ENCODE measurements at regions not wholly inside any gene's neighbourhood (a gene's known extent, or its start where the extent isn't known, plus 50 kb on each side); places are given as distances from the start of the nearest gene placed in this dataset.
"Not testable (repeated sequence)": the region's sequence is repeated elsewhere in the genome, so short reads cannot be mapped to it uniquely, and the experiment has no call there.

GRCh38 chr4:59553721-59554091, 1646.4 kb upstream of the ADGRL3 start:
- TF ChIP-seq CTCF (IDR thresholded peaks at IDR 0.05): no peak
- no peak for TF ChIP-seq POLR2A (IDR thresholded peaks at IDR 0.05)
- Histone ChIP-seq H3K36me3 (ENCODE audit: low read depth, missing control alignments) (no peaks in the 10 kb centered on the region), H3K27me3 (no peaks in the 10 kb centered on the region), H3K9me3 (no peaks in the 10 kb centered on the region), H3K4me1 (no peaks in the 10 kb centered on the region), H3K4me3 (no peak overlapping the region), H3K27ac (no peak overlapping the region)
- intact Hi-C loops (cut with DNase I; ENCODE audit: low total_unique reads): no loop called here
- DNase-seq: no peak
- 73 to 76% methylated on average over 2 of the region's 2 CpGs for WGBS, 2 donors

GRCh38 chr4:59556191-59556590, 1643.9 kb upstream of the ADGRL3 start:
- H3K27me3 ChIP-seq; DNase-seq; H3K9me3 ChIP-seq; intact Hi-C loops (cut with DNase I; ENCODE audit: low total_unique reads); H3K27ac ChIP-seq; H3K4me3 ChIP-seq; H3K36me3 ChIP-seq (ENCODE audit: low read depth, missing control alignments); H3K4me1 ChIP-seq: not testable (repeated sequence)
- WGBS, 2 donors: 83 to 90% methylated on average over 2 of the region's 2 CpGs

DNA sequence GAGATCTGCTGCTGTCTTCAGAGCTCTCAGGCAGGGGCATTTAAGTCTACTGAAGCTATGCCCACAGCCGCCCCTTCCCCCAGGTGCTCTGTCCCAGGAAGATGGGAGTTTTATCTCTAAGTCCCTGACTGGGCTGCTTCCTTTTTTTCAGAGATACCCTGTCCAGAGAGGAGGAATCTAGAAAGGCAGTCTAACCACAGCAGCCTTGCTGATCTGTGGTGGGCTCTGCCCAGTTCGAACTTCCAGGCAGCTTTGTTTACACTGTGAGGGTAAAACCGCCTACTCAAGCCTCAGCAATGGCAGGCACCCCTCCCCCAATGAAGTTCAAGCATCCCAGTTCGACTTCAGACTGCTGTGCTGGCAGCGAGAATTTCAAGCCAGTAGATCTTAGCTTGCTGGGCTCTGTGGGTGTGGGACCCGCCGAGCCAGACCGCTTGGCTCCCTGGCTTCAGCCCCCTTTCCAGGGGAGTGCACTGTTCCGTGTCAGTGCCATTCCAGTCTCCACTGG, 1639.9 kb upstream of the ADGRL3 start:
- H3K27ac ChIP-seq; H3K4me3 ChIP-seq; H3K27me3 ChIP-seq; DNase-seq; H3K4me1 ChIP-seq; H3K36me3 ChIP-seq (ENCODE audit: low read depth, missing control alignments); H3K9me3 ChIP-seq; intact Hi-C loops (cut with DNase I; ENCODE audit: low total_unique reads): not testable (repeated sequence)
- WGBS, 2 donors: 71 to 100% methylated on average over 1 to 9 of the region's 9 CpGs

DNA sequence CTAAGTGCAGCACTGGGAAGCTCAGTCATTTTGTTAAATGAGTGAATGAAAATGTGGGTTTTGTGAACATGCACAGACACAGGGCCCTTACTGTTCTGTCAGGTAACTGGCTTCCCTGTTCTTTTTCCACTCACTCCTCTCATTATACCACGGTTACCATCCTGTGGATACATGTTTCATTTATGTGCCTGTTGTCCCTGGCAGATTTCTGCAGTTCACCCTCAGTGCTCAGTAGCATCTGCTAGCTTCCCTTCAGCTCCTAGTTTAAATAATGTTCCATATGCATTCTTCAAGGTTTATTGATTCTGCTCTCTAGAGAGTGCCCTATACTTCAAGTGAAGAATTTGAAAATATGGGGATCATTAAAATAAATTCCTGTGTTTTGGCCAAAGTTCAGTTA, 1634.3 kb upstream of the ADGRL3 start:
- H3K36me3 ChIP-seq (ENCODE audit: low read depth, missing control alignments): no peaks in the 10 kb centered on the region
- TF ChIP-seq CTCF (IDR thresholded peaks at IDR 0.05): no peak
- TF ChIP-seq POLR2A (IDR thresholded peaks at IDR 0.05): no peak
- no peak overlapping the region for H3K4me3 ChIP-seq
- H3K27ac ChIP-seq: no peak overlapping the region
- intact Hi-C loops (cut with DNase I; ENCODE audit: low total_unique reads): no loop called here
- no peaks in the 10 kb centered on the region for H3K27me3 ChIP-seq
- no peak for DNase-seq
- 76 to 90% methylated on average over 1 of the region's 1 CpG for WGBS, 2 donors
- no peaks in the 10 kb centered on the region for H3K9me3 ChIP-seq
- H3K4me1 ChIP-seq: no peaks in the 10 kb centered on the region

DNA sequence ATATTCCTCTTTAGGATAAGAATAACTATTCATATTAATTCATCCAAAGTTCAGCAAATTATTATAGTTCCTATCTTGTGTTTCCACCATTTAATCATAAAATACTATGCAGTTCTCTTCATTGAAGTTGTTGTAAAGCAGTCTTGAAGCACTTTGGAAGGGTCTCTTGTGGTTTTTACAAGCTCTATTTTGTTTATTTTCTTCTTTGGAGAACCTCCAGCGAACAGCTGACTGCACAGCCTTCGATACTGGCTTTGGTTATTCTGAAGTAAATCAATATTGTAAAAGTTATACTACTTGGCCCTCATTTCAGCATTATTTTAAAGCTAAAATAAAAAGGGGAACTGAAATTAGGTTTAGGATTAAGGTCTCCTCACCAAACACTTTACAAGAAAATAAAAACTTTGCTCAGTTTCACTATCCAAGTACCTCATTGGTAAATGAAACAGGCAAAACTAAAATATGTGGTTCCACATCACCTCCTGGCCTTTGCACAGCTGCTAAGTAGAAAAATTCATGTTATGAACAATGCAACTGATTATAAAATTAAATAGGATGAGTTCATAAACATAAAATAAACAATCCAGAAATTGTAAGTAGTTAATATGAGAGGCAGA, 1629.2 kb upstream of the ADGRL3 start:
- H3K36me3 ChIP-seq (ENCODE audit: low read depth, missing control alignments): no peaks in the 10 kb centered on the region
- H3K9me3 ChIP-seq: no peaks in the 10 kb centered on the region
- no peaks in the 10 kb centered on the region for H3K4me1 ChIP-seq
- no peak overlapping the region for H3K4me3 ChIP-seq
- DNase-seq: no peak
- intact Hi-C loops (cut with DNase I; ENCODE audit: low total_unique reads): no loop called here
- H3K27me3 ChIP-seq: no peaks in the 10 kb centered on the region
- TF ChIP-seq CTCF (IDR thresholded peaks at IDR 0.05) (no peak), POLR2A (IDR thresholded peaks at IDR 0.05) (no peak)
- H3K27ac ChIP-seq: no peak overlapping the region
- 60 to 68% methylated on average over 2 of the region's 2 CpGs for WGBS, 2 donors

DNA sequence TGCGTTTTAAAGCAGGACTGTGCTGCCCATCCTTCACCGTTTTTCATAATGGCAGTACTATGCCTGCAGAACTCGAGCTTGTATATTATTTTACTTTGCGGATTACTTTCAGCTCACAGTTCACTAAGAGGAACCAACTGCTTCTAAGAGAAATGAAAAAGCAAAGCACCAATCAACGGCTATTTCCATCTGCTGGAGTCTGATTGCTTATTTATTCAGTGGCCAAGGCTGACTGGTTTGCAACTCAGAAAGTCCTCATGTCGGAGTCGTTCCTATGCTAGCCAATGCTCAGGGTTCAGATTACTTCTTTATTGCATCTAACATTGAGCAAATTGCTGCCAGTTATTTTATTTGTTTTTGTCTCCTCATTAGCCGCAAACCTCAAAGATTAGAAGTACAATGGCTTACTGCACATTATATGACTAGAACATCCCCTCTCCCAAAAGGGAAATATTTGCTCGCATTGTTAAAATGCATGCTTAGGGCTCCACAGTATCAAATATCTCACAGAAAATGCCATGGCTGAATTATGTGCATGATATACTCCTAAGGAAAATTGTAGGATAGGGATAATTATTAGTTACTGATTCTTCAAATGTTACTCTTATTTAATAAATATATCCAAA, 1628.2 kb upstream of the ADGRL3 start:
- Histone ChIP-seq H3K27me3 (no peaks in the 10 kb centered on the region), H3K27ac (no peak overlapping the region), H3K4me3 (no peak overlapping the region), H3K9me3 (no peaks in the 10 kb centered on the region), H3K36me3 (ENCODE audit: low read depth, missing control alignments) (no peaks in the 10 kb centered on the region), H3K4me1 (no peaks in the 10 kb centered on the region)
- intact Hi-C loops (cut with DNase I; ENCODE audit: low total_unique reads): no loop called here
- DNase-seq: no peak
- TF ChIP-seq POLR2A (IDR thresholded peaks at IDR 0.05): no peak
- no peak for TF ChIP-seq CTCF (IDR thresholded peaks at IDR 0.05)
- 37 to 48% methylated on average over 9 of the region's 9 CpGs for WGBS, 2 donors

All from testis (tissue), 2 donors.